Astrocyte of the cerebellum (primary cell): ENCODE measurements at regions not wholly inside any gene's neighbourhood (a gene's known extent, or its start where the extent isn't known, plus 50 kb on each side); places are given as distances from the start of the nearest gene placed in this dataset.

Experiments
- DNase-seq: peaks from one replicate; pipeline ENCODE4 v3.0.0-alpha.2; 2011; ENCODE audit warnings: low read depth
- H3K4me3 ChIP-seq: 2 replicates; pipeline ENCODE4 v1.5.1; 2011; ENCODE audit warnings: mild to moderate bottlenecking, low read depth, low read length, moderate library complexity
- in situ Hi-C: cut with HindIII; loops from 2 replicates; pipeline ENCODE4 v1.10.0; 2017; ENCODE audit warnings: low sequenced_read_pairs
- TF ChIP-seq, protein P1 (sequence below): IDR thresholded peaks from 2 replicates; pipeline ENCODE4 v1.5.1; 2012; ENCODE audit warnings: low read length, low read depth, moderate library complexity, mild to moderate bottlenecking; ENCODE audit errors: missing control alignments

DNA sequence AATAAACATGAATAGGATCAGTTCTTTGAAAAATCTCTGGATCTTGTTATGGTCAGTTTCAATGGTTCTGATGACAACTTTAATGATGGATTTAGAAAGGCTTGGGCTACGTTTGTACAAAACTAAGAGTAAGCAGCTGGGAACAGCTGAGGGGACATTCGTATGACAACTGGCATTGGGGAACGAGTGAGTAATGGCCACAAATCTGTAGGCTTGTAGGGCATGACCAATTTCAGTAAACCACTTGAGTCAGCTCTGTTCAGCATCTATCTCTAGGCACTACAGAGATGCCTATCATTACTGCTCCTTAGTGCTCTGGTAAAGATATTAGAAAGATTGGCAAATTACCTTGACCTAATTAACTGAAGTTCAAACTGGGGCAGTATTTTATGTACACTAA lies 1375.6 kb downstream of the EPHA7 start:
- no peak overlapping the region for H3K4me3 ChIP-seq
- TF ChIP-seq, protein P1, sequence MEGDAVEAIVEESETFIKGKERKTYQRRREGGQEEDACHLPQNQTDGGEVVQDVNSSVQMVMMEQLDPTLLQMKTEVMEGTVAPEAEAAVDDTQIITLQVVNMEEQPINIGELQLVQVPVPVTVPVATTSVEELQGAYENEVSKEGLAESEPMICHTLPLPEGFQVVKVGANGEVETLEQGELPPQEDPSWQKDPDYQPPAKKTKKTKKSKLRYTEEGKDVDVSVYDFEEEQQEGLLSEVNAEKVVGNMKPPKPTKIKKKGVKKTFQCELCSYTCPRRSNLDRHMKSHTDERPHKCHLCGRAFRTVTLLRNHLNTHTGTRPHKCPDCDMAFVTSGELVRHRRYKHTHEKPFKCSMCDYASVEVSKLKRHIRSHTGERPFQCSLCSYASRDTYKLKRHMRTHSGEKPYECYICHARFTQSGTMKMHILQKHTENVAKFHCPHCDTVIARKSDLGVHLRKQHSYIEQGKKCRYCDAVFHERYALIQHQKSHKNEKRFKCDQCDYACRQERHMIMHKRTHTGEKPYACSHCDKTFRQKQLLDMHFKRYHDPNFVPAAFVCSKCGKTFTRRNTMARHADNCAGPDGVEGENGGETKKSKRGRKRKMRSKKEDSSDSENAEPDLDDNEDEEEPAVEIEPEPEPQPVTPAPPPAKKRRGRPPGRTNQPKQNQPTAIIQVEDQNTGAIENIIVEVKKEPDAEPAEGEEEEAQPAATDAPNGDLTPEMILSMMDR: no peak
- no peak for DNase-seq
- in situ Hi-C loops: no loop called here

DNA sequence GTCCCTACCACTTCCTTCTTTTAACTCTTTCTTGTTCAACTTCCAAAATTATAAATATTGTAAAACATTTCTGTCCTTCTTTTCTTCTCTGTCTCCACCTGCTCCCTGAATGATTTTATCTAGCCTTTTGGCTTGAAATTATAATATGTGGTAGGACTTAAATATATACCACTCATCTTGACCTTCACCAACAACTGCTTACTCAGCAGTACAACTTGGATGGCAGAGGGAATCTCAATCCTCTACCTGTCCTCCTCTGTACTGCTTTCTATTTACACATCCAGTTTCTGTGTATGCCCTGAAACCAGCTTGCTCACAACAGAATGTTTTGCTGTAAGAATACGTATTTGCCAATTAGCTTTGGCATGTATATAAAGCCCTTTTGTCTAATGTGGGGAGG lies 1392.5 kb downstream of the EPHA7 start:
- in situ Hi-C loops: no loop called here
- no peak overlapping the region for H3K4me3 ChIP-seq
- TF ChIP-seq, protein P1: no peak
- DNase-seq: no peak

DNA sequence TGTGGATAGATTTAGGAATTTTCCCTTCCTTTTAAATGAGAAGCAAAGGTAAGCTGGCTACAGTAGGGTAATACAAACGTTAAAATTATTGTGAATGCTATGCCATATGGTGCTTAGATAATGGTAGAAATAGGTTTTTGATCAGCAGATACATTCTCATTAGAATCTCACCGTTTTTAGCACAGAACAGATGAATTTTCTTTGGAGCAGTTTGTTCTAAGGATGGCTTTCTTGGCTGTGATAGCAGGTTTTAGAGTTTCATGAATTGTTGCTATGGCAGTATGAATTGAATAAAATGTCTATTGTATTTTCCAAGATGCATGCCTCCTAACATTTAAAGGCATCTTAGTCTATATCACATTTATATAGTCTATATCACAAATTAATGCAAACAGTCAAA lies 1394.5 kb downstream of the EPHA7 start:
- in situ Hi-C loops: no loop called here
- H3K4me3 ChIP-seq: no peak overlapping the region
- TF ChIP-seq, protein P1: no peak
- no peak for DNase-seq

DNA sequence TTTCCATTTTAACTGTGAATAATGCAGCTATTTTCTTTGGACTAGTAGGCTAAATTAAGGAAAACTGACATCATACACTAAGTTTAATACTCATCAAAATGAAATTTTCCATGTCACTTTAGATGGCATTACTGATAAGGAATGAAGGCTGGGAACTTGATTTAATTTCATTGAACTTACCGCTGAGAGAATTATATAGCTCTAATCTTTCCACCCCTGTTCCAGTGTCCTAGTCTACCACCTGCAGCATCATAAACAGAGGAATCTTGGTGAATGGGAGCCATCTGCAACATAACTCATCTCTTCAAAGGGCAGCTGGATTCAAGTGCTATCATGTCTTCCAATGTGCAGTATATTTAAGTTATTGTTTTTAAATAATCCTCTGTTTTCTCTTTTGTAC lies 1395.2 kb downstream of the EPHA7 start:
- TF ChIP-seq, protein P1: no peak
- no peak overlapping the region for H3K4me3 ChIP-seq
- in situ Hi-C loops: no loop called here
- DNase-seq: no peak

DNA sequence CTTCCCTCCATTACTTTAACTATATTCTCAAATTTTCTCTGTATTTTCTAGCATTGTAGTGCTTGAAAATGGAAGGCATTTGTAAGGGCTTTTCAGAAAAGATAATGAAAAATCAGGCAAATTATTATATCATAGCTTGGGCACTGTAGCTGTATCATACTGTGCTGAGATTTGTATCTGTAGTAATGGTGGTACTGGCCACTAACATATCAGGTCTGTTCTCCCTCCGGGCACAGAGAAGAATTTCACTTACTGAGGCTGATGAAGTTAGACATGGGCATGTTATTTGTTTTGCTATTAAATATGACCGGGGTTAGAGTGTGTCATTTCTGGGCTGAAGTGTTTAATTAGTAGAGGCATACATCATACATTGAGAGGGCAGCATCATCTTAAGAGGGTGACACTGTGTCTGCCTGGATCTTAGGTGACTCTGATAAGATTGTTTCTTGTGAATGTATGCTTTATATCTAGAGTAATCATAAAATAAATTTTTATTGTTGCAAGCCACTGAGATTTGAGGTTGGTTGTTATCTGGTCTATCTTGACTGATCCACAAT lies 1395.9 kb downstream of the EPHA7 start:
- in situ Hi-C loops: no loop called here
- TF ChIP-seq, protein P1: no peak
- H3K4me3 ChIP-seq: no peak overlapping the region
- DNase-seq: no peak

DNA sequence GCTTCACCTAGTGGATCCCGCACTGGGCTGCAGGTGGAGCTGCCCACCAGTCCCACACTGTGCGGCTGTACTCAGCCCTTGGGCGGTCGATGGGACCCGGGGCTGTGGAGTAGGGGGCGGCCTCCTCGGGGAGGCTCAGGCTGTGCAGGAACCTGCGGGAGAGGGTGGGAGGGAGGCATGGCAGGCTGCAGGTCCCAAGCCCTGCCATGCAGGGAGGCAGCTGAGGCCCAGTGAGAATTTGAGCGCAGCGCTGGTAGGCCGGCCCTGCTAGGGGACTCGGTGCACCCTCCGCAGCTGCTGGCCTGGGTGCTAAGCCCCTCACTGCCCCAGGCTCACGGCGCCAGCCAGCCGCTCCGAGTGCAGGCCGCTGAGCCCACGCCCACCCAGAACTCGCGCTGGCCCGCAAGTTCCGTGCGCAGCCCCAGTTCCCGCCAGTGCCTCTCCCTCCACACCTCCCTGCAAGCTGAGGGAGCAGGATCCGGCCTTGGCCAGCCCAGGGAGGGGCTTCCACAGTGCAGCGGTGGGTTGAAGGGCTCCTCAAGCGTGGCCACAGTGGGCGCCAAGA lies 1407.6 kb downstream of the EPHA7 start:
- in situ Hi-C loops: no loop called here
- no peak for DNase-seq
- no peak overlapping the region for H3K4me3 ChIP-seq
- TF ChIP-seq, protein P1: no peak
